Vagina (tissue), 2 donors: ENCODE measurements at regions not wholly inside any gene's neighbourhood (a gene's known extent, or its start where the extent isn't known, plus 50 kb on each side); places are given as distances from the start of the nearest gene placed in this dataset.

Experiments used
- POLR2A ChIP-seq, 2 donors: fragments of 450-650 bp; IDR thresholded peaks; one replicate each; pipeline ENCODE4 v1.6.1; 2017; ENCODE audit warnings: antibody characterized with exemption in 2 of 2, mild to moderate bottlenecking in 2 of 2, moderate library complexity in 2 of 2
- POLR2AphosphoS5 ChIP-seq, 2 donors: sonication (generic); formaldehyde crosslinking; IDR thresholded peaks; one replicate each; pipeline ENCODE4 v1.9.0; 2017; ENCODE audit warnings: antibody characterized with exemption in 2 of 2, mild to moderate bottlenecking in 2 of 2, low read depth in 1 of 2; ENCODE audit not compliant: insufficient read depth in 1 of 2
- TF ChIP-seq, protein P1 (sequence below), 3 experiments: fragments of 450-650 bp in 2 of 3; fragments of 200-600 bp in 1 of 3; sonication (generic) in 1 of 3; IDR thresholded peaks; one replicate each; pipeline ENCODE4 v1.5.1; 2017 to 2019; ENCODE audit warnings: antibody characterized with exemption in 3 of 3, mild to moderate bottlenecking in 2 of 3, moderate library complexity in 2 of 3

DNA sequence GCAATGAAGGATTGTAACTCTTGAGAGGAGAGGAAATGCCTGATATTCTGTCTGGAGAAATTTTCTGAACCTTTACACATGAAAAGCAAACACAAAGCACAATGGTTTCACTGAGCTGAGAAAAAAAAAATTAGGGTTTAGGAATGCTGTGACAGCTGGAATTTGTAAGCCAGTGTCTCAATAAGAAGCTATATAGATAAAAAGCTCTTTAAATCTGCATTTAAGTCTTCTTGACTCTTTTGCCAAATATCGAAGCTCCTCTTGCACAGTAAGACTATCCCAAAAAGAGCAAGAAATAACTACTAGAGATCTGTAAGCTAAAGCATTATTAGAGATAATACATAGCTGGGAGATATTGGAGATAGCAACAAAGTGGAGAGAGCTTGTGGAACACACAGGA is 1334.0 kb upstream of the CITED2 start:
- TF ChIP-seq POLR2A (IDR thresholded peaks at IDR 0.05) (no peak), POLR2AphosphoS5 (IDR thresholded peaks at IDR 0.05; ENCODE audit: insufficient read depth in 1 of 2, low read depth in 1 of 2) (no peak)
- TF ChIP-seq, protein P1, sequence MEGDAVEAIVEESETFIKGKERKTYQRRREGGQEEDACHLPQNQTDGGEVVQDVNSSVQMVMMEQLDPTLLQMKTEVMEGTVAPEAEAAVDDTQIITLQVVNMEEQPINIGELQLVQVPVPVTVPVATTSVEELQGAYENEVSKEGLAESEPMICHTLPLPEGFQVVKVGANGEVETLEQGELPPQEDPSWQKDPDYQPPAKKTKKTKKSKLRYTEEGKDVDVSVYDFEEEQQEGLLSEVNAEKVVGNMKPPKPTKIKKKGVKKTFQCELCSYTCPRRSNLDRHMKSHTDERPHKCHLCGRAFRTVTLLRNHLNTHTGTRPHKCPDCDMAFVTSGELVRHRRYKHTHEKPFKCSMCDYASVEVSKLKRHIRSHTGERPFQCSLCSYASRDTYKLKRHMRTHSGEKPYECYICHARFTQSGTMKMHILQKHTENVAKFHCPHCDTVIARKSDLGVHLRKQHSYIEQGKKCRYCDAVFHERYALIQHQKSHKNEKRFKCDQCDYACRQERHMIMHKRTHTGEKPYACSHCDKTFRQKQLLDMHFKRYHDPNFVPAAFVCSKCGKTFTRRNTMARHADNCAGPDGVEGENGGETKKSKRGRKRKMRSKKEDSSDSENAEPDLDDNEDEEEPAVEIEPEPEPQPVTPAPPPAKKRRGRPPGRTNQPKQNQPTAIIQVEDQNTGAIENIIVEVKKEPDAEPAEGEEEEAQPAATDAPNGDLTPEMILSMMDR (IDR thresholded peaks at IDR 0.05): no peak
